DMS79 (cell line): ENCODE measurements at regions not wholly inside any gene's neighbourhood (a gene's known extent, or its start where the extent isn't known, plus 50 kb on each side); places are given as distances from the start of the nearest gene placed in this dataset.
"Not testable (repeated sequence)": the region's sequence is repeated elsewhere in the genome, so short reads cannot be mapped to it uniquely, and the experiment has no call there.

Experiments
- DNase-seq: peaks from one replicate; lab custom pipeline; 2025; lab: John Stamatoyannopoulos, UW

DNA sequence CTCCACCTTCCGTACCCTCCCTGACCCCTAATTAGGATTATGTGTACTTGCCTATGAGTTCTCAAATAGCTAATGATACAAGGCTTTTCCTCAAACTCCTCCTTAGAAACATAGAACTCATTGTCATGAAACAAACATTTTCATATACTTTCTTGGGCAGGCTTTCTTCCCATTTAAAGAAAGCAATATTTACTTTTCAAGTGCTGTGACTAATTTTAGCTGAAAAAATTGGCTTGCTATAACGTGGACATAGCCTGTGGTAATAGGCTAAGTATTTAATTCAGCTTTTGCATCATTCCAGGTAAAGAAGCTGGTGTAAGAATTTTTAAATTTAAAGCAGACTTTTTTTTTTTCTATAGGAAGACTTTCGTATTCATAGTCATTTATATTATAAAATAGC, 208.7 kb downstream of the SOX2 start:
- no peak for DNase-seq

DNA sequence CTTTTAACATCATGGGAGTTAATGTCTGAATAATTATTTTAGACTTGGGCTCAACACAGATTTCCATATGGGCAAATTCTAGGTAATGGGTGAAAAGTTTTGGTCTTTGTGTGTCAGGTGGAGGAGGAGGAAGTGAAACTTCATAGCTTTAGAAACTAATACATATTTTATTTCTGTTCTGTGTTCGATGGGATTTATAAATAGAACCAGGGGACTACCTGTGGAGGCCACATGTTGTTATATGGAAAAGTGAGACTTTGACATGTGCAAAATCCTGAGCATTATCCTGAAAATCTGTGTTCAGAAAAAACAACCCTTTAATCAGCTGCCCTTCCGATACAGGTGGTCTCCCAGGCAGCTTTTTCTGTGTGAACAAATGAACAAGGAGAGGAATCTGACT, 209.5 kb downstream of the SOX2 start:
- DNase-seq: no peak

DNA sequence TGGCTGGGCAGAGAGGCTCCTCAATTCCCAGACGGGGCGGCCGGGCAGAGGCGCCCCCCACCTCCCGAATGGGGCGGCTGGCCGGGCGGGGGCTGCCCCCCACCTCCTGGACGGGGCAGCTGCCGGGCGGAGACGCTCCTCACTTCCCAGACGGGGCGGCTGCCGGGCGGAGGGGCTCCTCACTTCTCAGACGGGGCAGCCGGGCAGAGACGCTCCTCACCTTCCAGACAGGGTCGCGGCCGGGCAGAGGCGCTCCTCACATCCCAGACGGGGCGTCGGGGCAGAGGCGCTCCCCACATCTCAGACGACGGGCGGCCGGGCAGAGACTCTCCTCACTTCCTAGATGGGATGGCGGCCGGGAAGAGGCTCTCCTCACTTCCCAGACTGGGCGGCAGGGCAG, 214.1 kb downstream of the SOX2 start:
- not testable (repeated sequence) for DNase-seq

- no peak for DNase-seq
These were observed 217.8 kb downstream of the SOX2 start for GRCh38 chr3:181929501-181929900.

DNA sequence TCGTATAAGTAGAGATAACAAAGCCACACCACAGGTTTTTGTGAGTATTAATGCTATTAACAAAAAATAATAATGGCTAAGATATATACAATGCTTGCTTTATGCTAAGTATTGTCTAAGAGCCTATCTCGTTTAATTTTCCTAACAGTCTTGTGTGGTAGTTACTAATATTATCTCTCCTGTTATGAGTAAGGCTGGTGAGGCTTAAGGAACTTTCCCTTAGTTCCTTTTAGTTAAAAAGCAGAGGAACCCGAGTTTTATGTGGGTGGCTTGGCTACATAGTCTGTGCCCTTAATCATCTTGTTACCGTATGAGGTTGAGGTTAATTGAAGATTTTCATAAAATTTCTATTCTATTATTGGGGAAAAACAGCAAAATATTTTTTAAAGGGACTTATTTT, 218.4 kb downstream of the SOX2 start:
- DNase-seq: no peak

DNA sequence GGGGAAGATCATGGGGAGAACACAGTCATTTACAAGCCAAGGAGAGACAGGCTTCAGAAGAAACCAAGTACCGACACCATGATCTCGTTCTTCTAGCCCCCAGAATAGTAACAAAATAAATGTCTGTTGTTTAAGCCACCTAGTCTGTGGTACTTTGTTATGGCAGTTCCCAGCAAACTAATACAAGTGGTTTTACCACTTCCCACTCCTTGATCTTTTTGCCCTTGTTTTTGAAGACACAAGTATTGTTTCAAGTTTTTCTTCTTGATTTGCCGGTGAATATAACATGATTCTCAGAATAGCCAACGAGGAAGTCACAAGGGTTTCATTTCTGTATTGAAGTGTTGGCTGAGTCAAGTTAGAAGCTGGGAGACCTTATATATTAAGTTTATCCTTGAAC, 220.3 kb downstream of the SOX2 start:
- no peak for DNase-seq

- no peak for DNase-seq
These were observed 221.4 kb downstream of the SOX2 start for GRCh38 chr3:181933052-181933618.

DNA sequence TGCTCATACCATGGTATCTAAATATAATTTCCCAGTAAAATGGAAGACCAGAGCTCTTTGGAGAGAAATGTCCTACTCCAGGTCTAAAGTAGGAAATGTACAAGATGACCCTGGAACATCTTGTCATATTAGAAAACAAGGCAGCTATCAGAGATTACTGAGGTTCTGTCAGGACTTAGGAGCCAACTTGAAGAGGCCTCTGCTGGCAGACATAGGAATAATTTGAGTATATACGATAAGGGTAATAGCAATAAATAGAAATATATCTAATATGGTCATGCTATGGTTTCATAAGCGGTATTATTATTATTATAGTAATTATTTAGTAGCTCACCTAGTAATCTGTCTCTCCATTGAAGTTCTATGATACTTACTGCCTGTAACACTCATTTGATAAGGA, 224.2 kb downstream of the SOX2 start:
- DNase-seq: no peak

- no peak for DNase-seq
These were observed 225.0 kb downstream of the SOX2 start for GRCh38 chr3:181936774-181937173.

GRCh38 chr3:181938580-181938979, 226.9 kb downstream of the SOX2 start:
- DNase-seq: not testable (repeated sequence)

DNA sequence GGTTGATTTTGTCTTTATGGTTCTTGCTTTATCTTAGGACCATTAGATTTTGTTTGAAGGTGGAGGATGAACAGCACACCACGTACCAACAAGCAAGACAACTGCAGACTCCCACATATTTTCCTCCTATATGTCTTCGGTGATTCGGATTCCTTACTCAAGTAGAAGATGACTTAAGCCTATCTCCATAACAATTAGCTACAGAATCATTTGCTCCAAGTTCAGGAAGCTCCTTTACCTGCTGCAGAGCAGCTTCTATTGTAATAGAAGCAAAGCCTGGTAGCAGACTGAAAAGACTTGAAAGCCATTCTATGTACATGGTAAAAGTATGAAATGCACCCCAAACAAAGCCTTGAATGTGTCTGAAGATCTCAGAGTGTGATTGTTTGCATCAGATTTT, 229.0 kb downstream of the SOX2 start:
- no peak for DNase-seq

- no peak for DNase-seq
These were observed 229.5 kb downstream of the SOX2 start for GRCh38 chr3:181941250-181941649.

DNA sequence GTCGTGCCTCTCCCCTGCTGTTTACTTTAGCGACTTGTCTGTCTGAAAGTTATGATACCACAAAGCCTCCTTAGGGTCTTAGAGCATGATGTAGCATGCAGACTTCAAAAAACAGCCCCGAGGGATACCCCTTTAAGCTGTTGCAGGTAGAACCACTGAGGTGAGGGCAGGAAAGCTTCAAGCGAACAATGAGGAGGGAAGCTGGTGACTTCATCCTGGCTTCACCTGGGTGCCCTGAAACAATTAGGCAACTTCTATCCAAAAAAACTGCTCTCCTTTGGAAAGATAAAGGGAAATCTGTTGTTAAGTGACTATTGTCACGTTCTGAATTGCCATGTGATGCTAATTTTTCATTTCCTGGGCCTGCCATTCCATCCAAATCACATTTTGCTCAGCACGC, 231.6 kb downstream of the SOX2 start:
- no peak for DNase-seq

DNA sequence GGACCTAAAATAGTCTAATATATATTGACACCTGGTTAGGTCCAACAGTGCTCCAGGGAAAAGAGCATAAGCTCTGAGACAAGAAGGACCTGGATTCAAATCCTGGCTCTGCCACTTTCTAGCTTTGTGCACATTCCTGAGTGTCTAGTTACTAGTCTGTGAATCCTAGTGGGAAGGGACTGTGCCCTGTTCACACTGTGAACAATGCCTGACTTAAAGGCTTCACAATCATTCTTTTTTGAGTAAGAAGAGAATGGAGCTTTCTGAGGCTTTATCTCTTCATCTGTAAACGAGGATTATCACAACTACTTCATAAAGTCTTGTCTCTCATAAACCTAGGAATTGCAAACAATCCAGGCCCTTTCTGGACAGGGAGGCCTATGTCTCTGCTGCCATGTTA, 235.9 kb downstream of the SOX2 start:
- no peak for DNase-seq

DNA sequence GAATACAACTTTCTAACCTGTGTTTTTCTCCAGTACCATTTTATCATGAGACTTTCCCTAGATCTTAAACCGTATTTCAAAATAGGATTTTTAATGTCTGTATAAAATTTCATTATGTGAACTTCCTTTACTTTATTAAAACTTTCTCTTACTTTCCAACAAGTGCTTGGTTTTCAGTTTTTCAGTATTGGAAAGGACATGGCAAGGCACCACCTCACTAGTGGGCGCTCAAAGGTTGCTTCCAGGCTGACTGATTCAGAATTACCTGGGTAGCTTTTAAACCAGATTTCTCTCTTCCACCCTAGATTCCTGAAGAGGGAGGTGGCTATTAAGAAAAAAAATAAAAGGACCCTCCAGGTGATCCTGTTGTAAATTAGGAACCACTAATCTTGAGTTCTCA, 236.6 kb downstream of the SOX2 start:
- no peak for DNase-seq

DNA sequence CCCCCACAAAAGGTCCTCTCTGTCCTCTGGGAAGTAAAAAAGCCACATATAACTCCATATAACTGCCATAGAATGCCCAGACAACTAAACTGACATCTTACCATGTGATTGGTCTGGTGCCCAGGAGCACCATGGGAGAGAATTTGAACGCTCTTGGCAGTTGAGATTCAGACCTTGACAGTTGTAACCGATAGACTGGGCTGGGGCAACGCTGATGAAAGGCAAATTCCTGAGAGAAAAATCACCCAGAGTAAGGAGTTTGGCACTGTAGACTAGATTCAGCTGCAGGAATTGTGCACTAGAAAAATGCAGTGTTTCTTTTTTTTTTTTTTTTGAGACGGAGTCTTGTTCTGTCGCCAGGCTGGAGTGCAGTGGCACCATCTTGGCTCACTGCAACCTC, 240.5 kb downstream of the SOX2 start:
- no peak for DNase-seq

DNA sequence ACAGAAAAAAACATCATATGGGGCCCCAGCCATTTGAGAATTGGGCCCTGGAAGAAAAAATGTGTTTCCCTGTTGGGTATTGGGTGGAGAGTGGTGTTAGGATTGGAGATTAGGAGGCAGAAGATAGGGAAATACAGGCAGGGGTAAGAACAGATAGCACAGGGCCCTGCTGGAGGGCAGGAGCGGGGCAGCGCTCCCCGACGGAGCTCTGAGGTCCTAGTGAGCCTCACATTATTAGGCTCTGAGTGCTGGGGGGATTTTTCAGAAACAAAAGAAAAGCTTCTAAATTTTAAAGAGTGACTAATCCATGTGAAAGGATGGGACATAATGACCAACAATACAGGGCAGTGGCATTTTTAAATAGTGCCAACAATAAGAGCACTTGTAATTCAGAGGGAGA, 241.2 kb downstream of the SOX2 start:
- no peak for DNase-seq

DNA sequence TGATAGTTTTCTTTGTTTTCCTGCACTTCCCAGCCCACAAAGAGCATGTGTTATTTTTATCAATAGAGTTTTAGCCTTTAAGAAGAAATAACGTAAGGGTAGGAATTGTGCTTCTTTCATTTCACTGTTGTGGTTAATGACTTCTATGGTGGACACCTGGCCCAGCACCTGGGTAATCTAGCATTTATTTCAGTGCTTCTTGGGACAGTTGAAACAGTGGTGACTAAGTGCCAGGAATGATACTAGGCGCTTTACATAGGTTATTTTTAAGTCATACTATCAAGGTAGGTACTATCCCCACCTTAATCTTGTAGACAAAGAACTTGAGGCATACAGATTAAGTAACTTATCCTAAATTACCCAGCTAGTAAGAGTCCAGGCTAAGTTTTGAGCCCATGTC, 243.8 kb downstream of the SOX2 start:
- DNase-seq: no peak

- no peak for DNase-seq
These were observed 244.4 kb downstream of the SOX2 start for GRCh38 chr3:181956122-181956521.

DNA sequence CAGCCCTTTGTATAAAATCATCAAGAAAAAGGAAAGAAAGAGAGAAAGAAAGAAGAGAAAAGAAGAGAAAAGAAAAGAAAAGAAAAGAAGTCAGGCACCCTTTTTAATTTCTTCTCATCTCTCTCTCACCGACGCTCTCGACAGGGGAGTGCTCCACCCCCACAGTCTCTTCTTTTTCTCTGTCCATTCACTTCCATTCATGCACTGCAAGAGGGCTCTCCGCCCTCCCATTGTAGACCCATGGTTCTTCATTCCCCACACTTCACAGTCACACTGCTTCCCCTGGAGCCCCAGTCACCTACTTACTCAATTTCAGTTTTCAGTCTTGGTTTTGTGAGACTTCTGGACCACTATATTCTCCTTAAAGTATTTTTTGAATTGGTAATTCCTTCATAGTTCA, 254.7 kb downstream of the SOX2 start:
- no peak for DNase-seq

DNA sequence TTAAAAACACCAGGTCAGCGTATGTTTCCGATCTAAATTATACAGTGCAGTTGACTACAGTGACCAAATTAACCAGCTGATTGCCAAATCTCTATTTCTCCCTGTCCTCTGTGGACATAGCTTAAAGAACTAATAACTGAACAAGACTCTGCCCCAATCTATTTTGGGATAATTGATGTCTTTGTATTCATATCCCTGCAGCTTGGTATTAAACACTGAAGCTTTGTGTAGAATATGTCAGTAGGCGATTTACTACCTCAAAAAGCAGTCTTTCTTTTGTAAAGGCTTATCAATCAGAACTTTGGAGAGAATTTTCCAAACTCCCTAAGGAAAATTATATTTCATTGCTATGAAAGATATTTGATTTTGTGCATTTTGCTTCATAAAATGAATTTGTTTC, 258.2 kb downstream of the SOX2 start:
- no peak for DNase-seq

- no peak for DNase-seq
These were observed 259.7 kb downstream of the SOX2 start for GRCh38 chr3:181971424-181971823.

- DNase-seq: no peak
These were observed 262.5 kb downstream of the SOX2 start for GRCh38 chr3:181974198-181974597.

- no peak for DNase-seq
These were observed 264.8 kb downstream of the SOX2 start for GRCh38 chr3:181976526-181976925.

GRCh38 chr3:181985386-181985785, 273.7 kb downstream of the SOX2 start:
- no peak for DNase-seq
